HG03521 (cell line): ENCODE measurements at regions not wholly inside any gene's neighbourhood (a gene's known extent, or its start where the extent isn't known, plus 50 kb on each side); places are given as distances from the start of the nearest gene placed in this dataset.
"Not testable (repeated sequence)": the region's sequence is repeated elsewhere in the genome, so short reads cannot be mapped to it uniquely, and the experiment has no call there.

Experiments used
- ATAC-seq: cut with Tn5 transposase; IDR thresholded peaks from one replicate; pipeline ENCODE4 v1.9.1; 2021; ENCODE audit warnings: mild to moderate bottlenecking, moderate library complexity; ENCODE audit not compliant: unreplicated experiment

DNA sequence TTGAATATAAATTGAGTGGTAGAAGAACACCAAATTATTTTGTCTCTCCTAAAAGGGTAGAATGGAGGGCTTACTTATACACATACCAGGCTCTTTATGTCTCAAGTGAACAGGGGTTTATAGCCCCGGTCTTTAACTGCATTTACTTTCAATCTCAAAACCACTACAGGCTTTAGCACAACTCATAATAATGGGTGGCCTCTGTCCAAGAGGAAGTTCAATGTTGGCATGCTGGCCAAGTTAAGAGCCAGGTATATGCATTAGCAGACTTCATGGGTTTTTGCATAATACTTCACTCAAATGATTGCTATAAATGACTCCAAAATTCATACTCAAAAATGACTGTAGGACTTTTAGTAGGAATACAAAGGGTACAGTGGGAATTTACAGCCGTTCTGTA is 118.5 kb upstream of the OTUD4 start:
- no peak for ATAC-seq

DNA sequence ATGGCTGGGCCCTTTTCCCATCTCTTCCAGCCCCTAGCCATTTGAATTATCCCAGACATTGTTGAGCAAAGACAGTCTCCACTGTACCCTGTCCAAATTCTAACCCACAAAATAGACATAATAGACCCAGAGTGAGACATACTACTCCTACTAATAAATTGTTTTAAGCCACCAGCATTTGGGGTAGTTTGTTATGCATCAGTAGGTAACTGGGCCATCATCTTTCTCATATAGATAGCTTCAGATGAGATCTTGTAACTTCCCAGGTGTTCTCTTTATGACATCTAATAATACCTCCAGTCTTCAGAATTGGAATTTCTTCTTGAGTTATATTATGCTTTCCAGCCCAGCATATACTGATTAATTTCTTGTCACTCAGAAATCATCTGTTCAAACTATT is 117.2 kb upstream of the OTUD4 start:
- ATAC-seq = no peak

DNA sequence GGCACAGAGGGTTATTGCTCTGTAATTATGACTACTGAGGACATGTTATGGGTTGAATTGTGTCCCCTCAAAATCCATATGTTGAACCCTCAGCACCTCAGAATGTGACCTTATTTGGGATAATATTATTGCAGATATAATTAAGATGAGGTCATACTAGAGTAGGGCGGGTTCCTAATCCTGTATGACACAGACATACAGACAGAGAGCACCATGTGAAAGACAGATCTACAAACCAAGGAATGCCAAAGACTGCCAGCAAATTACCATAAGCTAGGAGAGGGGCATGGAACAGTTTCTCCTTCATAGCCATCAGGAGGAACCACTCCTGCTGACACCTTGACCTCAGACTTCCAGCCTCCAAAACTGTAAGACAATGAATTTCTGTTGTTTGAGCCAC is 115.2 kb upstream of the OTUD4 start:
- no peak for ATAC-seq

DNA sequence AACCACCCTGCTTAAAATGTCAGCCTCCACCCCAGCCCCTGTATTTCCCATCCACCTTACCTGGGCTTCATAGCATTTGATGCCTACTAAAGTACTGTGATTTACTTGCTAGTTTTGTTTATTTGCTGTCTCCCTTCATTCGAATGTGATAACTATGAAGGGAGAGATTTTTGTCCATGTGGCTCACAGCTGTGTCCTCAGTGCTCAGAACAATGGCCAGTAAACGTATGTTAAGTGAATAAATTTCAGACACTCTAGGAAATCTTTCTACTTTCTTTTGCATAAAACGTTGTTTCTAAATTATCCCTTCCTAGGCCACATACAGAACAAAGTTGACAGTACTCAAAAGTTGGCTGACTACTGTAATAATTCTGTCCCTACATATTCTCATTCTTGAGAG is 114.7 kb upstream of the OTUD4 start:
- no peak for ATAC-seq

DNA sequence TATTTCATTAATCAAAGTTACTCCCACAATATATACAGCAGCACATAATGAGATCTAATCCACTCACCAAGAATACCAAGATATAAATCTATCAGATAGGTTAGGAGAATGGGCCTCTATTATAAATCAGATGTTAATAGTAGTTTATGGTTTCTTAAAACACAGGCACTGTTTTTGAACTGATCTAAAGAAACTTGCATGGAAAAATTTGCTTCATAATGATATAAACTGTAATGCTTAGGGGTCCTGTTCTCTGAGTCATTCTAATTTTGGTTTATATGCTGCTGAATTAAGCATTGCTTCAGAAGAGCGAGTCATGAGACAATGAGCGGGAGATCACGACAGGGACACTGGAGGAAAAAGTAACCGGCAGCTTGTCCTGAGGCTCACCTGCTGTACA is 113.3 kb upstream of the OTUD4 start:
- ATAC-seq = no peak

DNA sequence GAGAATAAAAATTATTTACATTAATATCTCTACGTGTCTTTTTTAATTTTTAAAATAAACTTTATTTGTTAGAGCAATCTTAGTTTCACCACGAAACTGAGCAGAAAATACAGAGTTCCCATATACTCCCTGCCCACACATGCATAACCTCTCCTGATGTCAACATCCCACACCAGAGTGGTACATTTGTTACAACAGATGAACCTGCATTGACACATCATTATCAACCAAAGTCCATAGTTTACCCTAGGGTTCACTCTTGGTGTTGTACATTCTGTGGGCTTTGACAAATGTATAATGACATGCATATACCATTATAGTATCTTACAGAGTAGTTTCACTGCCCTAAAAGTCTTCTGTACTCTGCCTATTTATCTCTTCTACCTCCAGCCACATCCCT is 110.6 kb upstream of the OTUD4 start:
- no peak for ATAC-seq

DNA sequence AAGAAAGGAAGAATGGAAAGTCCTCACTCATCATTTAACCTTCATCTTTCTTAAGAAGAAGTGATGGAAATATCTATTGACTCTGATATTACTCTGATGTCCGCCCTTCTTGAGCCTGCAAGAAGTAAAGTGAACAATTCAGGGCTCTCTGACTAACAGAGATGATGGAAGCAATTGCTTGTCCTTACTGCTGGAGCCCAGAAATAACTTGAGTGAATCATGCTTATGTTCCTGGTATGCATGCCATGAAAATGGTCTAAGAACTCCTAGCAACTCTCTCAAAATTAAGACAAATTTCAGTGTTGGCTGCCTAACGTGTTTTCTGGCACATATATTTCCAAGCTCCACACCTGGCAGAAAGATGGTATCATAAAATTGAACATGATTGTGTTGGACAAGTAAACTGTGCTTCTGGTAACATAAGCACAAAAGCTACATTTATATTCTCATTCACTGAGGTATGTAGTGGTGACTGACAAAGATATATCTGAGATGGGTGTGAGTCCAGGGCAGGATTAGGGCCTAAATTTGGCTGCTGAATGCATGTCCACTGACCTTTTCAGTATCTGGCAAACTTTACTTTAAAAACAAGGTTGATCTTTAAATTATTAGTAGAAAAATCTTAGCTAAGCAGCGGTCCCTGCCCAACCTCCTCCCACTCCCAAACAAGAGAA is 109.2 kb upstream of the OTUD4 start:
- ATAC-seq = no peak

DNA sequence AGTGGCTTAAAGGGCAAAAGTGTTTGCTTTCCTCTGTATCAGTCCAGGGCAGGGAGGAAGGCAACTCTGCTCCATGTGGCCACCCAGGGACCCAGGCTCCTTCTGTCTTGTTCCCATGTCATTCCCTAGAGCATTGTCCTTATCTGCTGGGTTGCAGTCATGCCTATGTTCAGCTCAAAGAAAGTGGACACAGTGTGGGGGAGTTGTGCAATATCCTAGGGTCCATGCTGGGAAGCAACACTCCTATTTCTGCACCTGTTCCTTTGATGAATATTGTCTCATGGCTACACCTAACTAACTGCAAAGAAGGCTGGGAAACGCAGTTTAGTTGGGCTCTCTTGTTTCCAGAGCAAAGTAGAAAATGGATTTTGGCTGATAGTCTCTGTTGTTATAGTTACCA is 107.0 kb upstream of the OTUD4 start:
- no peak for ATAC-seq

DNA sequence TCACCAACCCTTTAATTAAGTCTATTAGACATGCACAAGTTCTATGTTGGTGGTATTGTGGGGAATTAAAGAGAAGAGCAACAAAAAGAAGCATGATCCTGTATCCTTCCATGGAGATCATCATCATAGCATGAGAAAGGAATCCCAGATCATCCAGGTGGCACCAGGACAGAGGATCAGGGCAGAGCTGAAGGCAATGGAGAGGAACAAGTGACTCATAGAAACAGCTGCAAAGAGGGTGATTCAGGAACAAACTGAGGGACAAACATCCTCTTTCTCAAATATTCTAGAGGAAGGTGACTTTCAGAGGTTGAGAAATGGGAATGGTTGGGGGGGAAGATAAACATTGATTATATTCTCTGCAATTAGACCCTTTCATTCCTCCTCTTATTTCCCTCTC is 105.5 kb upstream of the OTUD4 start:
- no peak for ATAC-seq

DNA sequence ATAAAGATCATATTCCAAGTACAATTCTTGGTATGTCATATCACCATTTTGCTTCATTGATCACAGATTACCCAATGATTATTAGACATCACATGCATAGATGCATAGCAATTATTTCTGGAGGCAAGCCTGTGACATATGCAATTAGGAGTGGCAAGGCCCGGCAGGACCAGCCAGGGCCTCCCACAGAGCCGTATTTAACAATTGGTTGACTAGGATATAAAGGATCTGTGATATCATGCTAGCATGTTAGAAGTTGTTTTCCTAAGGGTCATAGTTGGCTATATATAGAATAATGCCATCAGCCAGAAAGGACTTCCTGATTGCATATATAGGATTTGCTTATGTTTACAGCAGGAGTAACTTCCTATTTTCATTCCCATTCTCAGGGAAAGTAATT is 103.5 kb upstream of the OTUD4 start:
- ATAC-seq = no peak

DNA sequence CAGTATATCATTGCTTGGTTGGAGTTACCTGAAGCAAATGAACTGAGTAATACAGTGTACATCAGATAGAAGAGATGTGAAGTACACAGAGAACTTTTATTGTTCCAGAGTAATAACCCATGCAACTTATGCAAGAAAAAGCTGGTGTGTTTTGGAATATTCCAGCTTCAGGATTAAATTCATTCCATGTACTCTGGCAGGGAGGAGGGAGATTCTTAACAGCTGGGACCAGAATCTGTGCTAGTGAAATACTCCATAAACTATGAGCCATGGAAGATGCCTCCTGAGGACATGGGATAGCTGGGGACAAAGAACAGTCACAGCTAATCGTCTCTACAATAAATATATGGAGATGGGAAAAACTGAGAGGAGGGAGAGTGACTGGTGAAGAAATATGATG is 101.6 kb upstream of the OTUD4 start:
- ATAC-seq = no peak

DNA sequence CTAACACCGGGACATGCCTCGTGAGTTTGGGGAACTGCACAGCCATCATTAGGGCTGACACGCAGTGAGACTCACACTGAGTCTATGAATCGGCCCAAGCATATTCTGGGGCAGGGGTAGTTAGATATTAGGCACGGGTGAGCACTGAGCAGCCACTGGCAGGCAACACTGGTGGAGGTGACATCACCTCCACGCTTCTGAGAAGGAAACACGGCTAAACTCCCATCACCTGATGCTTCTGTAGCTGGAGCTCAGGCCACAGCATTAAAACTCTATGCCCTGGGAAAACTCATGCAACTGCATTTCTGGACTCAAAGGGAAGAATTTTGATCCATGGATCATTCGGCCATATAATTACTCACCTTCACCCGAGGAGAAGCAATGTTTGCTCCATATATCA is 100.8 kb upstream of the OTUD4 start:
- no peak for ATAC-seq

DNA sequence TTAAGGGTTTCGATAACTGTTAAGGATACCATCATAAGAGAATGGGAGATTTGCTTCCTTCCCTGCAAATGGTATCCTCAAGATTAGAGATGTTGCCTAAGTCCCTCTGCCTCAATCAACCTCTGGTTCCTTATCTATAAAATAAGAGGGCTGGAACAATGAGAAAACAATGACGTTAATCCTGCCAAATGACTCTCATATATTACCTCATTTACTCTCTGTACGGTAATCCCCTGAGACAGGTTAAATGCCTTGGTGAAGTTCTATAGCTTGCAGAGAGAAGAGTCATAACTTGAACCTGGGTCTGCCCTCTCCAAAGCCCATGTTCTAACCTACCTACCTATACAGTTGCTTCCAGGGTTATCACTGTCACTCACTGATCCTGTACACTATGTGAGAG is 100.2 kb upstream of the OTUD4 start:
- no peak for ATAC-seq

DNA sequence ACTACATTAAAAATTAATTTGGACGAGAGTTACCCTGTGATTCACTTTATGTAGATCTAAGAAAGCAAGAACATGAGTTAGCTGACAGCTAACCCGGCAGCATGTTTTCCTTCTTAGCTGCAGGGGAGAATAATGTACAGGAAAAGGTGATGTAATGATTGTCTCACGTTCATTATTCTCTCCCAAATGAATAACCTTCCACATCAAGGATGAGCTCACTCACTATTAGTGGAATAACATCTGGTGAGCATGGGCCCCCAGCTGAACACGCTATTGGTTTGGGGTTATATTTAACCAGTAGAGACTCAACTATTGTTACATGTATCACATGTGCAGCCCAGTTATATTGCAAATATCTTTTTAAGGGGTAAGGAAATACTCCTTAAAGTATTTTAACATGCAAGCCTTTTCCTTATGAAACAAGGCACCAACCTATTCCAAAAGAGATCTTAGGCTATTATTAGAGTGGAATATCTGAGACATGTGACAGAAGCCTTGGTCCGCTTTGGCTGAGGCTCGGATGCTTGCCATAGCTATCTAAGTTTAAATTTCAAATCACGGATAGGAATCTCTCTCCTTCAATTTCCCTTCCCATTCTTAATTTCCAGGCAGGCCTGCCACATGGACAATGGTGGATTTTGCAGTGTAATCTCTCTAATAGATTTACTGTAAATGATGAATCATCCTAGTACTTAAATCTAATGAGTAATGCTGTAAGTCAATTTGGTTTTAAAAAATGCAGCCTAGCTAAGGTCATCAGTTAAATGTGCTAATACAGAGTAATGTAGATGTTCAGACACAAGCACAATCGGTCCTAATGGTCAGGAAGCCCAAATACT is 99.0 kb upstream of the OTUD4 start:
- no peak for ATAC-seq

DNA sequence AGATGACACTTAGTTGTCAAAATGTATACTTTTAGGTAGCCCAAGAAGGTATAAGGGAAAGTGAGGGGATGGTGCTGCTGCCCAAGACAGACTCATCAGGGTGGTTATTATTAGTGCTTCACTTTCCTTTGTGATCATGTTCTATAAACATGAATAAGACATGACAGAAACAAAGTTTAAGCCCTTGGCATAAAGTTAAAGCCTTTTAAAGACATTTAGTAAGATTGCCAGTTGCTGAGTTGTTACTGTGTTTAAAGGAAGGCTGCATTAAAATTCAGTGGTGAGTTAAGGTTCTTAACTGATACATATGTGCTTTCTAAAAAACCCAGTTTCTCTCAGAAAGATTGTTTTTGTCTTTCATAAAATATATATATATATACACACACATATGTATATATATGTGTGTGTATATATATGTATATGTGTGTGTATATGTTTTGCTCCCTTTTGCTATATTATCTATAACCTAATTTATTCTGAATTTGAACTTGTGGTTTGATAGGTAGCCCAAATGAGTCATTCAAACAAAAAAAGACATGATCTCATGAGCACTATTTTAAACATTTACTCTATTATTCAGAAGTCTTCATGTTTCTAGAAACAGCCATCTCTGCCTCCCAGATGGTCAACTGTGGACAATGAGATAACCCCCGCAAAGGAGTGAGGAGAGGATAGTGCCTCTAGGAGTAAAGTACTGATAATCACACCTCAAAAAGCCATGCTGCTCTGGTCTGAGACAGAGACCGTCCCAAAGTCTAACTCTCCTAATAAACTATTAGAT is 98.1 kb upstream of the OTUD4 start:
- ATAC-seq = no peak

DNA sequence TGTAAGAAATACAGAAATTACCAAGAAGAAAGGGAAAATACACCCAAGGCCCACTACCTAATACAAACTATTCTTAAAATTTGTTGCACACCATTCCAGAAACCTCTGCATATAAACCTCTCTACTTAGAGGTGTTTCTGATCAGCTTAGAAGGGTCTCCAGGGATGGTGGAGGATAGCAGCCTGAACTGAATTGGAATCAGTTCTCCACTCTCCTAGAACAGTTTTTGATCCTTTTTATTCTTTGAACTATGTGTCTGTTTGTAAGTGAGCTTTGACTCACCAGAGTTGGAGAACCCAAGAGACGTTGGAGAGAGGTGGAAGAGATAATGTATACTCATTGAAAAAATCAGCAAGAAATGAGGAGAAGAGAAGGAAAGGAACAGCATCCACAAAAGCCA is 96.6 kb upstream of the OTUD4 start:
- ATAC-seq = no peak

DNA sequence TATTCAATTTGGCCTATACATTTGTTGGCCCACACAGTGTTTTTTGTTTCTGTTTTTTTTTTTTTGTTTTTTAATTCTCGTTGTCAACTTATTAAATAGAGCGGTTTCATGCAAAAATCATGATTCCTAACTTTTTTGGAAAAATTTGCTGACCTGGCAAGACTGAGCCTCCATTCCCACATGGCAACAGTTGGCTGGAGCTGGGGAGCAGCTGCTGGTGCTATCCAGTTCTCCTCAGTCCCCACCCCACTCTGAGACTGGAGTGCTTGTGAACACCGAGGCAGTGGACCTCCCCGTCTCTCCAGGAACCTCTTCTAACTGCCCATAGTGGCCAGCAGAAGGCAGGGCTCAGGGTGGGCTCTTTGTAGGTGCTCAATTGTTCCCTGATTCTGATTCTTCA is 95.7 kb upstream of the OTUD4 start:
- no peak for ATAC-seq

DNA sequence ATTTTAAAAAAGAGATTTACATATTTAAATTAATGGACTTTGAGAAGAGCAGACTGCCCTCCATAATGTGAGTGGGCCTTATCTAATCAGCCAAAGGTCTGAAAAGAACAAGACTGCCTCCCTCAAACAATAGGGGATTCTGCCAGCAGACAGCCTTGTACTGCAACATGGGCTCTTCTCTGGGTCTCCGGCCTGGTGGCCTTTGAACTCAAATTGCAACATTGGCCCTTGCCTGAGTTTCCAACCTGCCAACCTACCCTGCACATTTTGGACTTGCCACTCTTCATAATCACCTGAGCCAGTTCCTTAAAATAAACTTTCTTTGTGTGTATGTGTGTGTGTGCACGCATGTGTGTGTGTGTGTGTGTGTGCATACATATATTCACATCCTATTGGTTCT is 90.8 kb upstream of the OTUD4 start:
- no peak for ATAC-seq

DNA sequence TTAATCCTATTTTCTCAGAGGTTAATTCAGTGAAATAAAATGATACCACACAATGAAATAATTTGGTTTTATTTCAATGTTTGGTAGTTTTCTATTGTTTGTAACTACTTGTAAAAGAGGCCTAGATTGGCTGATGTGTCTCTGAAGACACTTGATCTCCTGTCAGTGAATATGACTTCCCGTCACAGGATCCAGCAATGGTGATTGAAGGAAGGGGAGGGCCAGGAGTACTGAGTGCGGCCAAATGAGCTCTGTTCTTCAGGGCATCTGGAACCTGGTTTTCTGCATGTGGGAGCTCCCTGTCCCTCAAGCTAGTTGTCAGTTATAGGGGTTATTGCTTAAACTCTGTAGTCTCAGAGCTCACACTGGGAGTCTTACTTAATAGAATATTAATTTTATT is 86.5 kb upstream of the OTUD4 start:
- ATAC-seq = no peak

DNA sequence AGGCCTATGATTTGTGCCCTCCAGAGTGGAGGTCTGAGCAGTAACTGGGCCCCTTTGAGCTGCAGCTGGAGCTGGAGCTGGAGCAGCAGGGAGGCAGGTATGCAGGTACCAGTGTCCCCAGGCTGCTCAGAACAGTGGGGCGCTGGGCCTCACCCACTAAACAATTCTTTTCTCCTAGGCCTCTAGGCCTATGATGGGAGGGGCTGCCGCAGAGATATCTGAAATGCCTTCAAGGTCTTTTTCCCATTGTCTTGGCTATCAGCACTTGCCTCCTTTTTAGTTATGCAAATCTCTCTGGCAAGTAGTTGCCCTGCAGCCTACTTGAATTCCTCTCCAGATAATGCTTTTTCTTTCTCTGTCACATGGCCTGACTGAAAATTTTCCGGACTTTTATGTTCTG is 79.7 kb upstream of the OTUD4 start:
- ATAC-seq = no peak

DNA sequence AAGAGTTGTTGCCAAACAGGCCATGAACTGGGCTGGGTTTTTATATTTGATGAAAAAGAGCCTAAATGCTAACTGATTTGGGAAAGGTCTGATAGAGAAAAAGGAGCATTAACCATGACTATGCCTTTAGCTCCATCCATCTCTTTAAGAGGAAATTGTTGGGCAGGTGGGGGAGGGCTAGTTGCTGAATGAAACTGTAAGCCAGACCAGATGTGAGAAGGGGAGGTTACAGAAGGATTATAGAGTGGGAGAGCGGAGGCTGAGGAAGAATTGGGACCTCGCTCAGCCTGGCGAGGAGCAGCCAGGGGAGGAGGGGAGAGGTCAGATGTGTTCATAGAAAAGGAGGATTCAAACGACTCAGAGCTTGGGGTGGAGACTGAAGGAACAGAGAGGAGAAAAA is 74.9 kb upstream of the OTUD4 start:
- not testable (repeated sequence) for ATAC-seq

DNA sequence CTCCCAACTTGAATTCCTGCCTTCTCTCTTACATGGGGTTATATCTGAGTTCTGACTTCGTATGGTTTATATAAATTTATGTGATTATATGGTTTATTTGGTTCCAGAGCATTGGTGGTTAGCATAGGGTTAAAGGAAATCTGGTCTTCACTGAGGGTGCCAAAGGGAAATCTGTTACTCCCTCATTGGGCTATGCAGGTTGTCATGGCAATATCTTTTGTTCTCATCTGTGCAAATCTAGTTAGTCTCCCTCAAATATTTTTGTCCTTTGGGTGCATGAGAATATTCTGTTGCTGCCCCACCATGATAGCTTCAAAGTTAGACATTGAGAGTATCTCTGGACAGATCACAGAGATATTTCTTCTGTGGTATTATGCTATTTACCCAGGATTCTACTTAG is 71.8 kb upstream of the OTUD4 start:
- ATAC-seq = no peak
